HG02759 (cell line): ENCODE measurements at regions not wholly inside any gene's neighbourhood (a gene's known extent, or its start where the extent isn't known, plus 50 kb on each side); places are given as distances from the start of the nearest gene placed in this dataset.
"Not testable (repeated sequence)": the region's sequence is repeated elsewhere in the genome, so short reads cannot be mapped to it uniquely, and the experiment has no call there.

Experiments
- ATAC-seq: cut with Tn5 transposase; IDR thresholded peaks from one replicate; pipeline ENCODE4 v1.9.1; 2021; ENCODE audit warnings: mild to moderate bottlenecking, moderate library complexity; ENCODE audit not compliant: unreplicated experiment

DNA sequence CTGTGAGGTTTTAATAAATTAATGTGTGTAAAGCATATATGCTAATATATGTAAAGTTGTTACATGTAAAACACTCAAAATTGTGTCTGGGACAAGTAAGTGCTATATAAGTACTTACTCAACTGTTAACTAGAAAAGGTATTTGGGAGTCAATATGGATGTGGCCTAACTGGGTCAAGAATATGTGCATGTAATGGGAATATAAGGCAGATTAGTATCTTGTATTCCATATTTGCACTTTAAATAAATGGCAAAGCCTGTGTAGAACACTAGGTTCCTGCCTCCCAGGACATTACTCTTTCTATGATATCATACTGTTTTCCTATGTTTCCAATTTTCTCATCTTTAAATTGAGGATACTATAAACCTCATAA lies 270.6 kb downstream of the FBXO8 start:
- no peak for ATAC-seq

GRCh38 chr4:174012135-174012885 lies 271.2 kb downstream of the FBXO8 start:
- ATAC-seq, result no peak

DNA sequence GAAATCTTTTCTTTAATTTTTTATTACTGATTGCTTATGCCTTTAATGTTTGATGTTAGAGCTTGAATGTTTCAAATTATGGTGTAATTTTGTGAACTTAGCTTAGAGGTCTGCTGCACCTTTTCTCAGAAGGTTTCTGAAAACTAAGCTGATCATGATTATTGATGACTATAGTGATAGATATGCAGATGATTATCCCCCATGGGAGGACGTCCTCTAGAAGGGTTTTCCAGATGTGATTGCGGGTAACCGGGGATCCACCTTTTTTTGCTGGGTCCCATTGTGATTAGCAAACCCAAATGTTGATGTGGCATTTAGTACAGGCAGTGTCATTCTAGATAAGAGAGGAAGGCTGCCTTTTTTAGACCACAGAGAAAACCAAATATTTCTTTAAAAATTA lies 272.9 kb downstream of the FBXO8 start:
- ATAC-seq, result no peak

DNA sequence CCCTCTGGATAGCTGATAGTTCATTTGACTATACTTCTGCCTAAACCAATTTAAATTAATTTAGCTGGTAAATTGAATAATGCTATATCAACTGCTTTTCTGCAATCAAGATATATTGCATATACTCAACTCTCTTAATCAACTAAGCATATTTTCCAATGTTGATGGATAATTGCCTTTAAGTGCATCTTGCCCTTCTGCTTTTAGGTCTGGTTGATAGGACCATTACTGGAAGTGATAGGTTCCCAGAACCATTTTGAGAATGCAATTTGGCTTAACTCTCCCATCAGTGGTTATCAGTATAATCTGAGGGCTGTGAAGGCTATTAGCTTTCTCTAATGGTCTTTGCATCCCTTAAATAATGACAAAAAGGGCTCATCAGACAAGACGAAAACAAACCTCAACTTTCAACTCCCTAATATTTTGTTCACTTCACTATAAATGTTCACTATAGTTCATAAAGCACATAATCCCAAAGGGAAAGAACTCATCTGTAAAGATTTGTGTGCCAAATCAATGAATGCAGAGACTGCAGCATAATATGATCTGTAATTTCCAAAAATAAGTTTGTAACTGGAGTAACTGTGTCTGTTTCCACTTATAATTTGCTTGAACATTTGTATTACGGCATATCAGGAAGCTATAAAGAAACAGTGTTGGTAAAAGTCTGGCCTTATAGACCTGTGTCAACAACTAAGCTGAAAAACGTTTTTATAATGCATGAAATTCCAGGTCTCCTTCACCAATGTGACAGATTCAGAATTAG lies 273.6 kb downstream of the FBXO8 start:
- no peak for ATAC-seq

- ATAC-seq, result no peak
Measured at GRCh38 chr4:174005422-174005821, 278.0 kb downstream of the FBXO8 start.

DNA sequence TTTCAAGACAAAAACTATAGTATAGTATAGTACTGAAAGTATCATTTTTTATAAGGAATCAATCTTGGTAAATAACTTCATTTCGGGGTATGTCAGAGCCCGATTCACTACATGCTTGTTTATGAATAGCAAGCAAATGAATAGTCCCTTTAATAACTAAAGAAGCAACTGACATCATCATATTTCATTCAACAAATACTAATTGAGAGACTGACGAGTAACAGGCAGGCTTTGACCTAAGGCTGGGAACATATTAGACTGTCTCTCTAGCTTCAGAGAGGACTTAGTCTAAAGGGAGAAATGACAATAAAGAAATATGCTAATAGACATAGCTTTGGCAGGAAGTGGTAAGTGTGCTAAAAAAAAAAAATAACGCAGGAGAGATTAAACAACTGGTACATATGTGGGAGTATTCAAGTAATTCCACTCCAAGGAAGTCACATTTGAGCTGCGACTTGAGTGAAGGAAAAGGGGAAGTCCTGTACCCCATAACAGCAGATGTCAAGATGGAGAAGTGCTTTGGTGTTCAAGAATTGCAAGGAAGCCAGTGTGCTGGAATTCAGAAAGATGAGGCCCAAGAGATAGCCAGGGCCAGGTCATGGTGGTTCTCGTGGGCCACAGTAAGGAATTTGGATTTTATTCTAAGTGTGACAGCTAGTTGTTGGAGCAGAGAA lies 284.9 kb downstream of the FBXO8 start:
- no peak for ATAC-seq

DNA sequence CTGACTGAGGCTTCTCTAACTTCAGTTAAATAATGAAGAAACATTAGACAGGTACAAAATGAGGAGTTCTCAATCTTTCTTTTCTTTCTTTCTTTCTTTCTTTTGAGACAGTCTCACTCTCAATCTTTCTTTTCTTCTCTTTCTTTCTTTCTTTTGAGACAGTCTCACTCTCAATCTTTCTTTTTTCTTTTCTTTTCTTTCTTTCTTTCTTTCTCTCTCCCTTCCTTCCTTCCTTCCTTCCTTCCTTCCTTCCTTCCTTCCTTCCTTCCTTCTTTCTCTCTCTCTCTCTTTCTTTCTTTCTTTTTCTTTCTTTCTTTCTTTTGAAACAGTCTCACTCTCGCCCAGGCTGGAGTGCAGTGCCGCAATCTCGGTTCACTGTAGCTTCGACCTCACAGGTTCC lies 287.7 kb downstream of the FBXO8 start:
- not testable (repeated sequence) for ATAC-seq

GRCh38 chr4:173991814-173992213 lies 291.7 kb downstream of the FBXO8 start:
- no peak for ATAC-seq

DNA sequence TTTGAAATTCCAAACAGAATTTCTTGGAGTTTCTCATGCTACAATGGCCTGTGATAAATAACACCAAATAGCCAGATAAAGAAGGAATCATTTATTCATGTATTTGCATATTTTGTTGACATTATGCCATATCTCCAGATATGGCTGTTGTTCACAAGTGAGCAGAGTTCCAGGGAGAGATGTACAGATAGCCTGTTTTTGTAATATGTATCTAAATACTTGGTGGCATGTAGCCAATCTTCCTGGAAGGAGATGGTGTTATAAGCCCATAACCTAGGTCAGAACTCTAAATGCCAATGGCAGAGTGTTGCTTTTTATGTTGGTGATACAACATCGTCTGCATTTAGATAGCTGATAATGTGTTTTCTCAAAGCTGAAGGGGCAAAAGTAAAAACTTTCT lies 292.2 kb downstream of the FBXO8 start:
- no peak for ATAC-seq

DNA sequence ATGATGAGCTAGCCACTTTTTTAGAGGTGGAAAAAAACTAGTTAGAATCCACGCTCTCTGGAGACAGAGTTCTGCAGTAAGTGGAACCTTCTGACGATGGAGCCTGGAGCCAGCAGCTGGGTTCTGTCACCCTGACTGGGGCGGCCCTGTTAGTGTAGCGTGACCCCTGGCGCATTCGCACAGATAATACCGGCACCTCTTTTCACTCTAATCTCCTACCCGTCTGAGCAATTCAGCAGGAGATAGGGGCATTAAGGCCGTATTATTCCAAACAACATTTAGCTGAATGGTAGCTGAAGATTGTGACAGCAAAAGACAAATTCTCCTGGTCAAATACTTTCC lies 292.6 kb downstream of the FBXO8 start:
- ATAC-seq, result no peak

GRCh38 chr4:173990126-173990868 lies 293.2 kb downstream of the FBXO8 start:
- no peak for ATAC-seq

- ATAC-seq, result not testable (repeated sequence)
Measured at GRCh38 chr4:173963523-173963922, 319.9 kb downstream of the FBXO8 start.

GRCh38 chr4:173960398-173960797 lies 323.1 kb downstream of the FBXO8 start:
- no peak for ATAC-seq

DNA sequence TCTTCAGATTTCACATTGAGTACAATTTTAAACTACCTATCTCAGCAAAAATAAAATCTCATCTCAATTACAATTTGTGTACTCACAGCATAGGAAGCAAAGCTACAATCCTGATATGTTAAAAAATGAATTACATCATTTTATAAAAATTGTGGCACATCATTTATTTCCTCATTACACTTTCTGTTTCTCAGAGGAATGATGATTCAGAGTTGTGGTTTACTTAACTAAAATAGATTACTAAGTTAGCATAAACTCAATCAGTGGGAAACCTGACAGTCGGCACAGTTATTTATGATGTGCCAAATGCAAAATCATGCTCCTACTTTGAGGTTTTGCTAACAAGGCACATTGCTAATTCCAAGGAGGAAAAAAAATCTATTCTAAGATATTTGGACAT lies 325.0 kb downstream of the FBXO8 start:
- ATAC-seq, result no peak

- ATAC-seq, result no peak
Measured at GRCh38 chr4:173943547-173943946, 339.9 kb downstream of the FBXO8 start.

GRCh38 chr4:173940146-173940545 lies 343.3 kb downstream of the FBXO8 start:
- ATAC-seq, result no peak

GRCh38 chr4:173937631-173938270 lies 345.7 kb downstream of the FBXO8 start:
- ATAC-seq, result no peak

DNA sequence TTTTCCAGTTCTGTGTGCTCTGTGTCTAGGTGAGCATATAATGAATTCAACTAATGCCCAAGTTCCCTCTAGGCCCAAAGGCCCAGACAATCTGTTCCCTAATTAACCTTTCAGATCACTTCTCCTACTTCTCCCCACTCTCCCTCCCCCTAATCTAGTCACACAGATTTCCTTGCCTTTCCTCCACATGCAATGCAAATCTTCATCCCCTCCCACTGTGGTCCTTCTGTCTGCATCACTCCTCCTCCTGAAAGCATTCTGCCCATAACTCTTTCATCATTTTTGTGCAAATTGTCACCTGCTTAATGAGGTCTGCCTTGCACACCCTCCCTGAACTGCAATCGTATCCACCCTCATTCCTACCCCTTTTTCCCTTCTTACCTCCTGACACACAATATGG lies 346.6 kb downstream of the FBXO8 start:
- ATAC-seq, result no peak

GRCh38 chr4:173935622-173936405 lies 347.7 kb downstream of the FBXO8 start:
- no peak for ATAC-seq
